IPS-18c (cell line): ENCODE measurements at regions not wholly inside any gene's neighbourhood (a gene's known extent, or its start where the extent isn't known, plus 50 kb on each side); places are given as distances from the start of the nearest gene placed in this dataset.

Experiments
- H3K4me3 ChIP-seq: 2 replicates; pipeline ENCODE4 v1.7.0; 2013; ENCODE audit warnings: low read depth, mild to moderate bottlenecking, low read length, moderate library complexity; ENCODE audit not compliant: insufficient read depth
- H3K9me3 ChIP-seq: one replicate; pipeline ENCODE4 v1.6.1; 2013; ENCODE audit warnings: mild to moderate bottlenecking, low read length, moderate library complexity; ENCODE audit not compliant: control insufficient read depth, insufficient read depth

- Histone ChIP-seq H3K9me3 (no peaks in the 10 kb centered on the region), H3K4me3 (no peak overlapping the region)
Observed at GRCh38 chr15:96542130-96542770, 211.8 kb downstream of the NR2F2 start.

- H3K4me3 ChIP-seq: no peak overlapping the region
- H3K9me3 ChIP-seq: no peaks in the 10 kb centered on the region
Observed at GRCh38 chr15:96544162-96544756, 213.8 kb downstream of the NR2F2 start.

- no peaks in the 10 kb centered on the region for H3K9me3 ChIP-seq
- no peak overlapping the region for H3K4me3 ChIP-seq
Observed at GRCh38 chr15:96549136-96549535, 218.6 kb downstream of the NR2F2 start.

- Histone ChIP-seq H3K4me3 (no peak overlapping the region), H3K9me3 (no peaks in the 10 kb centered on the region)
Observed at GRCh38 chr15:96551196-96551595, 220.7 kb downstream of the NR2F2 start.

GRCh38 chr15:96551722-96552121, 221.2 kb downstream of the NR2F2 start:
- Histone ChIP-seq H3K4me3 (no peak overlapping the region), H3K9me3 (no peaks in the 10 kb centered on the region)

GRCh38 chr15:96553006-96553405, 222.5 kb downstream of the NR2F2 start:
- H3K9me3 ChIP-seq: no peaks in the 10 kb centered on the region
- H3K4me3 ChIP-seq: no peak overlapping the region

GRCh38 chr15:96553451-96553850, 223.0 kb downstream of the NR2F2 start:
- no peaks in the 10 kb centered on the region for H3K9me3 ChIP-seq
- H3K4me3 ChIP-seq: no peak overlapping the region

GRCh38 chr15:96553931-96554330, 223.4 kb downstream of the NR2F2 start:
- no peak overlapping the region for H3K4me3 ChIP-seq
- H3K9me3 ChIP-seq: no peaks in the 10 kb centered on the region

- Histone ChIP-seq H3K4me3 (no peak overlapping the region), H3K9me3 (no peaks in the 10 kb centered on the region)
Observed at GRCh38 chr15:96554541-96554940, 224.0 kb downstream of the NR2F2 start.

GRCh38 chr15:96559087-96559486, 228.6 kb downstream of the NR2F2 start:
- no peaks in the 10 kb centered on the region for H3K9me3 ChIP-seq
- no peak overlapping the region for H3K4me3 ChIP-seq

GRCh38 chr15:96559631-96560030, 229.1 kb downstream of the NR2F2 start:
- no peaks in the 10 kb centered on the region for H3K9me3 ChIP-seq
- H3K4me3 ChIP-seq: no peak overlapping the region

GRCh38 chr15:96560246-96560895, 229.9 kb downstream of the NR2F2 start:
- Histone ChIP-seq H3K4me3 (no peak overlapping the region), H3K9me3 (no peaks in the 10 kb centered on the region)

GRCh38 chr15:96561593-96561992, 231.1 kb downstream of the NR2F2 start:
- H3K9me3 ChIP-seq: peaks cover 3% of the 10 kb centered on the region
- no peak overlapping the region for H3K4me3 ChIP-seq

- H3K9me3 ChIP-seq: peaks cover 3% of the 10 kb centered on the region
- H3K4me3 ChIP-seq: no peak overlapping the region
Observed at GRCh38 chr15:96564546-96564945, 234.0 kb downstream of the NR2F2 start.

GRCh38 chr15:96565266-96565665, 234.8 kb downstream of the NR2F2 start:
- no peak overlapping the region for H3K4me3 ChIP-seq

GRCh38 chr15:96574782-96575181, 244.3 kb downstream of the NR2F2 start:
- no peaks in the 10 kb centered on the region for H3K9me3 ChIP-seq
- no peak overlapping the region for H3K4me3 ChIP-seq

More at GRCh38 chr15:96565266-96565665, 234.8 kb downstream of the NR2F2 start:
- peaks cover 3% of the 10 kb centered on the region for H3K9me3 ChIP-seq

GRCh38 chr15:96576596-96576995, 246.1 kb downstream of the NR2F2 start:
- Histone ChIP-seq H3K9me3 (no peaks in the 10 kb centered on the region), H3K4me3 (no peak overlapping the region)

- Histone ChIP-seq H3K9me3 (no peaks in the 10 kb centered on the region), H3K4me3 (no peak overlapping the region)
Observed at GRCh38 chr15:96578393-96578792, 247.9 kb downstream of the NR2F2 start.
